ENCODE measurements at regions not wholly inside any gene's neighbourhood (a gene's known extent, or its start where the extent isn't known, plus 50 kb on each side); places are given as distances from the start of the nearest gene placed in this dataset.

- TF ChIP-seq CTCF (IDR thresholded peaks at IDR 0.05) = no peak
Observed at GRCh38 chr19:28605501-28606268, 607.3 kb downstream of the UQCRFS1 start.

- TF ChIP-seq CTCF (IDR thresholded peaks at IDR 0.05) = no peak
Observed at GRCh38 chr19:28603453-28603852, 609.5 kb downstream of the UQCRFS1 start.

GRCh38 chr19:28602675-28603298 lies 610.2 kb downstream of the UQCRFS1 start:
- no peak for TF ChIP-seq CTCF (IDR thresholded peaks at IDR 0.05)

DNA sequence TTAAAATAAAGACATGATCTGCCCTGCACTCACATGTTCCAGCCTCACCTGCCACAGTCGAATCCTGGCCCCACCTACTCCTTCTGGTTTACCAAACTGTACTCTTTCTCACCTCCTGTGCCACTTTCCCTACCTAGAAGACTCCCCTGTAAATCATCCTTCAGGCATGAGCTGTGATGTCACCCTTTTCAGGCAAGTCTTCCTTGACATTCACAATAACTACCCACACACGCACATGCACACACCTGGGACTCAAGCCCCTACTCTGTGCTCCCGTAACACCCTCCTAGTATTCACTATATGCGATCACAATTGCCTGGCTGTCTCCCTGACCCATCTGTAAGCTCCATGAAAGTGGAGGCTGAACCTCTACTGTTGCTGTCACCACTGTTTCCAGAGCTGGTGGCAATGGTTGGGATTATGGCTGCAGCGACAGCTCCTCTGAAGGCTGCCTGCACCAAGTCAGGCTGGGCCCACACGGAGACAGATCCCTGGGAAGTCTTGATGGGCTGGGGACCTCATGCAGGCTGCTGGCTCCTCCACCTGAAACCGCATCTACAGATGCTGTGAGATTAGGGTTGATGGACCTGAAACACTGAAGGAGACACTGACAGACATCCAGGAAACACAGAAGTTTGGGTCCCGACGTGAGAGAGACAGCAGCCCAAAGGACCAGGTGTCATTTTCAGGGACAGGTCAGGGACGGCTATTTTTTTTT lies 611.1 kb downstream of the UQCRFS1 start:
- no peak for TF ChIP-seq CTCF (IDR thresholded peaks at IDR 0.05)

GRCh38 chr19:28598861-28599260 lies 614.1 kb downstream of the UQCRFS1 start:
- no peak for TF ChIP-seq CTCF (IDR thresholded peaks at IDR 0.05)

GRCh38 chr19:28596561-28597071 lies 616.3 kb downstream of the UQCRFS1 start:
- no peak for TF ChIP-seq CTCF (IDR thresholded peaks at IDR 0.05)

GRCh38 chr19:28595722-28596480 lies 617.0 kb downstream of the UQCRFS1 start:
- no peak for TF ChIP-seq CTCF (IDR thresholded peaks at IDR 0.05)

All from LNCAP (cell line).